ENCODE measurements at regions not wholly inside any gene's neighbourhood (a gene's known extent, or its start where the extent isn't known, plus 50 kb on each side); places are given as distances from the start of the nearest gene placed in this dataset.

GRCh38 chr15:95120595-95120994 is 889.2 kb downstream of the MCTP2 start:
- TF ChIP-seq, protein P1, sequence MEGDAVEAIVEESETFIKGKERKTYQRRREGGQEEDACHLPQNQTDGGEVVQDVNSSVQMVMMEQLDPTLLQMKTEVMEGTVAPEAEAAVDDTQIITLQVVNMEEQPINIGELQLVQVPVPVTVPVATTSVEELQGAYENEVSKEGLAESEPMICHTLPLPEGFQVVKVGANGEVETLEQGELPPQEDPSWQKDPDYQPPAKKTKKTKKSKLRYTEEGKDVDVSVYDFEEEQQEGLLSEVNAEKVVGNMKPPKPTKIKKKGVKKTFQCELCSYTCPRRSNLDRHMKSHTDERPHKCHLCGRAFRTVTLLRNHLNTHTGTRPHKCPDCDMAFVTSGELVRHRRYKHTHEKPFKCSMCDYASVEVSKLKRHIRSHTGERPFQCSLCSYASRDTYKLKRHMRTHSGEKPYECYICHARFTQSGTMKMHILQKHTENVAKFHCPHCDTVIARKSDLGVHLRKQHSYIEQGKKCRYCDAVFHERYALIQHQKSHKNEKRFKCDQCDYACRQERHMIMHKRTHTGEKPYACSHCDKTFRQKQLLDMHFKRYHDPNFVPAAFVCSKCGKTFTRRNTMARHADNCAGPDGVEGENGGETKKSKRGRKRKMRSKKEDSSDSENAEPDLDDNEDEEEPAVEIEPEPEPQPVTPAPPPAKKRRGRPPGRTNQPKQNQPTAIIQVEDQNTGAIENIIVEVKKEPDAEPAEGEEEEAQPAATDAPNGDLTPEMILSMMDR (IDR thresholded peaks at IDR 0.05), result no peak
- no peak for TF ChIP-seq EP300 (IDR thresholded peaks at IDR 0.05)

All from suprapubic skin (tissue), 3 donors.